ENCODE measurements at regions not wholly inside any gene's neighbourhood (a gene's known extent, or its start where the extent isn't known, plus 50 kb on each side); places are given as distances from the start of the nearest gene placed in this dataset.
A peak's percentile ranks its signal among the peaks of the same experiment; 100 is the strongest.

DNA sequence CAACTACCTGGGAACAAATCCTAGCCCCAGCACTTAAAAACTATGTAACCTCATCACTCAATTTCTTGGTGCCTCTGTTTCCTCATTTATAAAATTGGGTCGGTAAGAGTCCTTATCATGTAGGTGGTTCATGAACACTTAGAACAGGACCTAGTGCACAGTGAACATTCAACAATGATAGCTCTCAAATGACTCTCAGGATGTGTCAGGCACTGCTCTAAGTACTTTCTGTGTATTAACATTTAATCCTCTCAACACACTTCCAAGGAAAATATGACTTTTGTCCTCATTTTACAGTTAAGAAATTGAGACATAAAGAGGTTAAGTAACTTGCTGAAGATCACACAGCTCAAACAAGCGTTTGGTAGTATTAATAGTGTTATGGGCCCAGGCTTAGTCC is 202.1 kb upstream of the KLF4 start:
- H3K36me3 ChIP-seq, result no peaks in the 10 kb centered on the region

DNA sequence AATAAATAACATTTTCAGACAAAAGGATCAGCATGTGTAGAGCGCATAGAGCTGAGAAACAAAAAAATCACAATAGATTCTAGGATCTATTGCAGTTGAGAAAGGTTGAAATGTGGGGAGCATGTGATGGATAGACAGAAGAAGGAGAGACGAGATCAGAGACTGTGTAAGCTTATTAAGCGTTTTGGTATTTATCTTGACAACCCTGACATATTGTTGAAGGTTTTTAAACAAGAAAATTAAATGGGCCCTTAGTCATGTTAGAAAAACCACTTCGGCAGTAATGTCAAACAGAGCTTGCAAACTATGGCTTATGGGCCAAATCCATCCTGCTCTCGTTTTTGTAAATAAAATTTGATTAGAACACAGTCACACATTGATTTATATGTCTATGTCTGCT is 200.5 kb upstream of the KLF4 start:
- DNase-seq, result no peak
- Histone ChIP-seq H3K27me3 (no peaks in the 10 kb centered on the region), H3K4me3 (no peak overlapping the region), H3K27ac (no peak overlapping the region), H3K9me3 (no peaks in the 10 kb centered on the region), H3K4me1 (no peaks in the 10 kb centered on the region), H3K36me3 (no peaks in the 10 kb centered on the region)
- no peak for TF ChIP-seq POLR2A (IDR thresholded peaks at IDR 0.05)
- TF ChIP-seq, protein P1, sequence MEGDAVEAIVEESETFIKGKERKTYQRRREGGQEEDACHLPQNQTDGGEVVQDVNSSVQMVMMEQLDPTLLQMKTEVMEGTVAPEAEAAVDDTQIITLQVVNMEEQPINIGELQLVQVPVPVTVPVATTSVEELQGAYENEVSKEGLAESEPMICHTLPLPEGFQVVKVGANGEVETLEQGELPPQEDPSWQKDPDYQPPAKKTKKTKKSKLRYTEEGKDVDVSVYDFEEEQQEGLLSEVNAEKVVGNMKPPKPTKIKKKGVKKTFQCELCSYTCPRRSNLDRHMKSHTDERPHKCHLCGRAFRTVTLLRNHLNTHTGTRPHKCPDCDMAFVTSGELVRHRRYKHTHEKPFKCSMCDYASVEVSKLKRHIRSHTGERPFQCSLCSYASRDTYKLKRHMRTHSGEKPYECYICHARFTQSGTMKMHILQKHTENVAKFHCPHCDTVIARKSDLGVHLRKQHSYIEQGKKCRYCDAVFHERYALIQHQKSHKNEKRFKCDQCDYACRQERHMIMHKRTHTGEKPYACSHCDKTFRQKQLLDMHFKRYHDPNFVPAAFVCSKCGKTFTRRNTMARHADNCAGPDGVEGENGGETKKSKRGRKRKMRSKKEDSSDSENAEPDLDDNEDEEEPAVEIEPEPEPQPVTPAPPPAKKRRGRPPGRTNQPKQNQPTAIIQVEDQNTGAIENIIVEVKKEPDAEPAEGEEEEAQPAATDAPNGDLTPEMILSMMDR (IDR thresholded peaks at IDR 0.05), result no peak

More for the DNA sequence above, 202.1 kb upstream of the KLF4 start:
- TF ChIP-seq, protein P1 (IDR thresholded peaks at IDR 0.05), result no peak
- TF ChIP-seq POLR2A (IDR thresholded peaks at IDR 0.05), result no peak
- H3K27ac ChIP-seq, result peak overlapping the region in 1 of 4 donors; percentile 3
- DNase-seq, result no peak
- H3K9me3 ChIP-seq, result no peaks in the 10 kb centered on the region
- H3K4me1 ChIP-seq, result no peaks in the 10 kb centered on the region
- H3K27me3 ChIP-seq, result no peaks in the 10 kb centered on the region
- H3K4me3 ChIP-seq, result no peak overlapping the region

DNA sequence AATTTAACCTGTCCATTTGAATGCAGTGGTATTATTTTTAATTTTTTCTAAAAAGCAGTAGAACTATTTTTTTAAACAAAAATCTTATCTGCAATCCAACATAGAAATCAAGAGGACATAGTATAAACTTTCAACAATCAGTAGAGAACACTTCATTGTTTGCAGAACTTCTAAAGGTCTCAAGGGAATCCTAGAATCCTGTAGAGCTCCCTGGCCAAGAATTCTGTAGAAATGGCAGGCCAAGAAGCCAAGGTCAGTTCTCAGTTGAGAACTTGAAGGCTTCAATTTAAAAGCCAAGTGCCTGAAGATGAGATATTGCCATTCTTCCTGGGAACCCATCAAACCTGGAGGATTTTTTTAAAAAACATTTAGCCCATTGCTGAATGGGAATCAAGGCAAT is 199.2 kb upstream of the KLF4 start:
- H3K27ac ChIP-seq, result no peak overlapping the region
- H3K27me3 ChIP-seq, result no peaks in the 10 kb centered on the region
- H3K4me1 ChIP-seq, result peaks cover 0 to 5% (median 2%) of the 10 kb centered on the region in 4 donors
- H3K9me3 ChIP-seq, result no peaks in the 10 kb centered on the region
- no peak for DNase-seq
- H3K36me3 ChIP-seq, result no peaks in the 10 kb centered on the region
- TF ChIP-seq, protein P1 (IDR thresholded peaks at IDR 0.05), result no peak
- no peak for TF ChIP-seq POLR2A (IDR thresholded peaks at IDR 0.05)
- no peak overlapping the region for H3K4me3 ChIP-seq

DNA sequence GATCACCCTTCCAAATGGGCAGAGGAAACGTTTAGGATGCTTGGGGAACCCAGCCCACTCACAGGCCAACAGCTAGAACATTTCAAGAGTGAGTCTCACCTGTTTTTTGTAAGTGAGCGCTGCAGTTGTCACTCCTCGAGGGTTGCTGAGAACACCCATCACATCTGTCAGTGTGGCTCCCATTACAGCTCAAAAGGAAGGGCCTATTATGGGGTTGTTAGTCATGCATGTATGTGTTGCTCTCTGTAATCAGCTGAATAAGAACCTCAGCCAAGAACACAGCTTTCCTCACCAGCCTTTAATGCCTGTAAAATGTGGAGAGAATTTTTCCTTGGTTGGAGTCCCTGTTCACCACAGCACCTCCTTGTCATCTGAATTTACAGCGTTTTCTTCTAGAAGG is 196.3 kb upstream of the KLF4 start:
- Histone ChIP-seq H3K27me3 (no peaks in the 10 kb centered on the region), H3K4me1 (peaks cover 0 to 13% (median 4%) of the 10 kb centered on the region in 4 donors), H3K27ac (no peak overlapping the region), H3K9me3 (no peaks in the 10 kb centered on the region), H3K4me3 (no peak overlapping the region), H3K36me3 (no peaks in the 10 kb centered on the region)
- TF ChIP-seq, protein P1 (IDR thresholded peaks at IDR 0.05), result no peak
- TF ChIP-seq POLR2A (IDR thresholded peaks at IDR 0.05), result no peak
- DNase-seq, result no peak

DNA sequence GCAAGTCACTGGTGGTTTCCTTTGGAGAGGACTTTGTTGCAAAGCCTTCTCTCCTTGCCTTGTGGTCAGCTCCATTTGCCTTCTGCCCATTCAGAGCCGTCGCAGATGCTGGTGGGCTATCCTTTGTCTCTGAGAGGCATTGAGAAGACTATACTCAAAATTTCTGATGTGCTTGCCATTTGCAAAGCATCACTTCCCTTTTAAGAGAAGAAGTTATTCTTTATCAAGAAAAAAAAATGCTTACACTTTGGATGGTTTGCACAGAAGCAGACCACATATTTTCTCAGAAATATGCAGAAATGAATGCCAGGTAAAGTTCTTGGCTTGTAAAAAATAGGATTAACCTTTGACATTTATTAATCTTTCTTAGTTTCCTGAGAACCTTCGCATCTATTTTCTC is 195.8 kb upstream of the KLF4 start:
- no peak for DNase-seq

More for the DNA sequence above, 195.8 kb upstream of the KLF4 start:
- no peaks in the 10 kb centered on the region for H3K27me3 ChIP-seq
- no peaks in the 10 kb centered on the region for H3K36me3 ChIP-seq
- no peaks in the 10 kb centered on the region for H3K9me3 ChIP-seq
- H3K27ac ChIP-seq, result no peak overlapping the region
- H3K4me3 ChIP-seq, result no peak overlapping the region
- H3K4me1 ChIP-seq, result peaks cover 0 to 13% (median 4%) of the 10 kb centered on the region in 4 donors
- no peak for TF ChIP-seq POLR2A (IDR thresholded peaks at IDR 0.05)
- TF ChIP-seq, protein P1 (IDR thresholded peaks at IDR 0.05), result no peak
